ENCODE measurements at regions not wholly inside any gene's neighbourhood (a gene's known extent, or its start where the extent isn't known, plus 50 kb on each side); places are given as distances from the start of the nearest gene placed in this dataset.

DNA sequence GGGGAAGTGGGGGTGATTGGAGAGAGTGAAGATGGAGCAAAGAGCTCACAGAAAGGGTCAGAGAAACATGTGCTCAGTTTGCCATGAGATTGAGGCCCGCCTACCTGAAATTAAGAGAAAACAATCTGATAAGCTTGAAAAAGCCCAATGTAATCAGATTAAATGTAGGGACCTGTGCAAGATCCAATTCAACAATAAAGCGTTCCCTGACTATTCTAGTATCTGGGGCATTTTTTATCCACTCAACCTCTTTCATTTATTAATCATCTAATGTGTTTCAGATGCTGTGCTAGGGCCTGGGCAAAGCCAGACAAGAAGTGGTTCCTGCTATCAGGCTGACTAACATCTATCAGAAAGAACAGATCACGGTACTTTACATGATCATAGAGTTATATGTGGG lies 238.4 kb upstream of the MYO3A start:
- WGBS, 2 donors = 75 to 84% methylated on average over 3 of the region's 3 CpGs
- TF ChIP-seq, protein P1, sequence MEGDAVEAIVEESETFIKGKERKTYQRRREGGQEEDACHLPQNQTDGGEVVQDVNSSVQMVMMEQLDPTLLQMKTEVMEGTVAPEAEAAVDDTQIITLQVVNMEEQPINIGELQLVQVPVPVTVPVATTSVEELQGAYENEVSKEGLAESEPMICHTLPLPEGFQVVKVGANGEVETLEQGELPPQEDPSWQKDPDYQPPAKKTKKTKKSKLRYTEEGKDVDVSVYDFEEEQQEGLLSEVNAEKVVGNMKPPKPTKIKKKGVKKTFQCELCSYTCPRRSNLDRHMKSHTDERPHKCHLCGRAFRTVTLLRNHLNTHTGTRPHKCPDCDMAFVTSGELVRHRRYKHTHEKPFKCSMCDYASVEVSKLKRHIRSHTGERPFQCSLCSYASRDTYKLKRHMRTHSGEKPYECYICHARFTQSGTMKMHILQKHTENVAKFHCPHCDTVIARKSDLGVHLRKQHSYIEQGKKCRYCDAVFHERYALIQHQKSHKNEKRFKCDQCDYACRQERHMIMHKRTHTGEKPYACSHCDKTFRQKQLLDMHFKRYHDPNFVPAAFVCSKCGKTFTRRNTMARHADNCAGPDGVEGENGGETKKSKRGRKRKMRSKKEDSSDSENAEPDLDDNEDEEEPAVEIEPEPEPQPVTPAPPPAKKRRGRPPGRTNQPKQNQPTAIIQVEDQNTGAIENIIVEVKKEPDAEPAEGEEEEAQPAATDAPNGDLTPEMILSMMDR (IDR thresholded peaks at IDR 0.05) = no peak

GRCh38 chr10:25696013-25696708 lies 237.9 kb upstream of the MYO3A start:
- intact Hi-C loops (cut with DNase I) = no loop called here
- H3K4me1 ChIP-seq = no peaks in the 10 kb centered on the region
- H3K9me3 ChIP-seq = no peaks in the 10 kb centered on the region
- DNase-seq (no peak), ATAC-seq (no peak)
- H3K4me3 ChIP-seq = no peak overlapping the region
- TF ChIP-seq, protein P1 (IDR thresholded peaks at IDR 0.05) = no peak
- H3K27ac ChIP-seq = no peak overlapping the region
- H3K36me3 ChIP-seq = no peaks in the 10 kb centered on the region
- WGBS, 2 donors = 88 to 91% methylated on average over 6 of the region's 6 CpGs
- H3K27me3 ChIP-seq = no peaks in the 10 kb centered on the region

More for the DNA sequence above, 238.4 kb upstream of the MYO3A start:
- intact Hi-C loops (cut with DNase I) = no loop called here
- H3K4me3 ChIP-seq = no peak overlapping the region
- no peaks in the 10 kb centered on the region for H3K9me3 ChIP-seq
- ATAC-seq (no peak), DNase-seq (no peak)
- H3K27me3 ChIP-seq = no peaks in the 10 kb centered on the region
- H3K27ac ChIP-seq = no peak overlapping the region
- H3K4me1 ChIP-seq = no peaks in the 10 kb centered on the region
- H3K36me3 ChIP-seq = no peaks in the 10 kb centered on the region

- intact Hi-C loops (cut with DNase I) = no loop called here
- H3K4me3 ChIP-seq = no peak overlapping the region
- ATAC-seq (peak in 1 of 8 donors; percentile 14), DNase-seq (no peak)
- H3K36me3 ChIP-seq = no peaks in the 10 kb centered on the region
- no peak overlapping the region for H3K27ac ChIP-seq
- no peaks in the 10 kb centered on the region for H3K27me3 ChIP-seq
- H3K4me1 ChIP-seq = no peaks in the 10 kb centered on the region
- TF ChIP-seq, protein P1 (IDR thresholded peaks at IDR 0.05) = no peak
- no peaks in the 10 kb centered on the region for H3K9me3 ChIP-seq
- whole genome bisulfite sequencing, 2 donors = 71 to 80% methylated on average over 5 of the region's 5 CpGs
Measured at GRCh38 chr10:25697412-25697811, 236.6 kb upstream of the MYO3A start.

- Histone ChIP-seq H3K36me3 (no peaks in the 10 kb centered on the region), H3K4me1 (no peaks in the 10 kb centered on the region), H3K27ac (no peak overlapping the region), H3K9me3 (no peaks in the 10 kb centered on the region), H3K27me3 (no peaks in the 10 kb centered on the region), H3K4me3 (no peak overlapping the region)
- intact Hi-C loops (cut with DNase I) = no loop called here
- DNase-seq = no peak
- peak in 1 of 8 donors; percentile 42 for ATAC-seq
- 52 to 64% methylated on average over 3 of the region's 3 CpGs for WGBS, 2 donors
- TF ChIP-seq, protein P1 (IDR thresholded peaks at IDR 0.05) = no peak
Measured at GRCh38 chr10:25698638-25699037, 235.4 kb upstream of the MYO3A start.

Data from heart right ventricle (tissue), 16 donors.